ENCODE measurements at regions not wholly inside any gene's neighbourhood (a gene's known extent, or its start where the extent isn't known, plus 50 kb on each side); places are given as distances from the start of the nearest gene placed in this dataset.
"Not testable (repeated sequence)": the region's sequence is repeated elsewhere in the genome, so short reads cannot be mapped to it uniquely, and the experiment has no call there.

DNA sequence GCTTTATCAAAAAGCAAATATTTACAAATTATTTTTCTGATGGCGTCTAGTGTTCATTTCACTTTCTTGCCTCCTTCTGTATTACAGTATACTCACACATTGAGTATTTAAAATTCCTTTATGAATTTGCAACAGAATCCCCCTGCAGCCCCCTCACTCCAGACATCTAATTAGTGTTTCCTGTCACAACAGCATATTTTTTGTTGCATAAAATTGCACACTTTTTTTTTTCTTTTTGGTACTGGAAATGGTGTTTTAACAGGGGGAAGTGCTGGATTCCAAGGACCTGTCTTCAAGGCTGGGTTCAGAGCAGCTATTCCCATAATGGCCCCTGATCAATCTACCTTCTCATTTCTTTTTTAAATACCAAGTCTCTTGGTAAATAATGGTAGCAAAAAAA is 184.3 kb upstream of the HMCN1 start:
- H3K36me3 ChIP-seq (ENCODE audit: control insufficient read depth in 4 of 4, insufficient read depth in 4 of 4, low read length in 3 of 4), result no peaks in the 10 kb centered on the region
- DNase-seq, result no peak
- POLR2A ChIA-PET, result no interaction called here
- CTCF ChIA-PET, result interaction anchor here (1.3 kb wide), 1 partner anchor 12 kb away, joined by 3 read pairs; no protein-coding TSS in a partner anchor
- peaks cover 0 to 8% (median 0%) of the 10 kb centered on the region in 5 experiments for H3K9me3 ChIP-seq (ENCODE audit: control extremely low read depth in 1 of 5, control insufficient read depth in 4 of 5, insufficient read depth in 2 of 5, low read depth in 1 of 5, low read length in 4 of 5)
- no peaks in the 10 kb centered on the region for H3K27me3 ChIP-seq (replicated peaks in 2 of 5; ENCODE audit: control insufficient read depth in 4 of 5, insufficient read depth in 5 of 5, low read length in 4 of 5)
- no peak overlapping the region for H3K27ac ChIP-seq (ENCODE audit: insufficient read depth in 1 of 2, low read depth in 1 of 2, low read length in 2 of 2, poor library complexity in 1 of 2, severe bottlenecking in 2 of 2)
- H3K4me1 ChIP-seq (ENCODE audit: control extremely low read depth in 1 of 4, control insufficient read depth in 4 of 4, insufficient read depth in 4 of 4, low read length in 3 of 4), result peaks cover 0 to 6% (median 5%) of the 10 kb centered on the region in 4 experiments
- WGBS (ENCODE audit: insufficient coverage), result 100% methylated on average over 1 of the region's 1 CpG
- H3K4me3 ChIP-seq (ENCODE audit: control insufficient read depth in 1 of 7, extremely low read depth in 1 of 7, insufficient read depth in 4 of 7, low read depth in 2 of 7, low read length in 6 of 7), result no peak overlapping the region

GRCh38 chr1:185546029-185546428 is 188.2 kb upstream of the HMCN1 start:
- Histone ChIP-seq H3K4me3 (ENCODE audit: control insufficient read depth in 1 of 7, extremely low read depth in 1 of 7, insufficient read depth in 4 of 7, low read depth in 2 of 7, low read length in 6 of 7) (no peak overlapping the region), H3K4me1 (ENCODE audit: control extremely low read depth in 1 of 4, control insufficient read depth in 4 of 4, insufficient read depth in 4 of 4, low read length in 3 of 4) (peaks cover 0 to 5% (median 2%) of the 10 kb centered on the region in 4 experiments), H3K27me3 (replicated peaks in 2 of 5; ENCODE audit: control insufficient read depth in 4 of 5, insufficient read depth in 5 of 5, low read length in 4 of 5) (no peaks in the 10 kb centered on the region), H3K9me3 (ENCODE audit: control extremely low read depth in 1 of 5, control insufficient read depth in 4 of 5, insufficient read depth in 2 of 5, low read depth in 1 of 5, low read length in 4 of 5) (peaks cover 0 to 8% (median 0%) of the 10 kb centered on the region in 5 experiments), H3K27ac (ENCODE audit: insufficient read depth in 1 of 2, low read depth in 1 of 2, low read length in 2 of 2, poor library complexity in 1 of 2, severe bottlenecking in 2 of 2) (no peak overlapping the region), H3K36me3 (ENCODE audit: control insufficient read depth in 4 of 4, insufficient read depth in 4 of 4, low read length in 3 of 4) (no peaks in the 10 kb centered on the region)
- DNase-seq, result no peak
- CTCF ChIA-PET, result interaction anchor here (1.0 to 2.9 kb wide), 3 partner anchors 15 to 22 kb away, joined by 3 to 9 read pairs (median 3); no protein-coding TSS in a partner anchor
- POLR2A ChIA-PET, result no interaction called here
- 100% methylated on average over 3 of the region's 4 CpGs for WGBS (ENCODE audit: insufficient coverage)

GRCh38 chr1:185541871-185542301 is 192.3 kb upstream of the HMCN1 start:
- Histone ChIP-seq H3K9me3 (ENCODE audit: control extremely low read depth in 1 of 5, control insufficient read depth in 4 of 5, insufficient read depth in 2 of 5, low read depth in 1 of 5, low read length in 4 of 5) (peaks cover 0 to 8% (median 0%) of the 10 kb centered on the region in 5 experiments), H3K4me1 (ENCODE audit: control extremely low read depth in 1 of 4, control insufficient read depth in 4 of 4, insufficient read depth in 4 of 4, low read length in 3 of 4) (no peaks in the 10 kb centered on the region), H3K36me3 (ENCODE audit: control insufficient read depth in 4 of 4, insufficient read depth in 4 of 4, low read length in 3 of 4) (no peaks in the 10 kb centered on the region), H3K27ac (ENCODE audit: insufficient read depth in 1 of 2, low read depth in 1 of 2, low read length in 2 of 2, poor library complexity in 1 of 2, severe bottlenecking in 2 of 2) (no peak overlapping the region), H3K27me3 (replicated peaks in 2 of 5; ENCODE audit: control insufficient read depth in 4 of 5, insufficient read depth in 5 of 5, low read length in 4 of 5) (no peaks in the 10 kb centered on the region), H3K4me3 (ENCODE audit: control insufficient read depth in 1 of 7, extremely low read depth in 1 of 7, insufficient read depth in 4 of 7, low read depth in 2 of 7, low read length in 6 of 7) (no peak overlapping the region)
- no CpG with 5 or more reads among the region's 1 CpG for WGBS (ENCODE audit: insufficient coverage)
- no peak for DNase-seq
- CTCF ChIA-PET, result interaction anchor here (0.6 to 1.9 kb wide), 3 partner anchors 9 to 42 kb away, joined by 3 to 5 read pairs (median 3); no protein-coding TSS in a partner anchor
- POLR2A ChIA-PET, result interaction anchor here (0.6 kb wide), 1 partner anchor 139 kb away, joined by 3 read pairs; no protein-coding TSS in a partner anchor

- no peaks in the 10 kb centered on the region for H3K27me3 ChIP-seq (replicated peaks in 2 of 5; ENCODE audit: control insufficient read depth in 4 of 5, insufficient read depth in 5 of 5, low read length in 4 of 5)
- ChIA-PET POLR2A (no interaction called here), CTCF (no interaction called here)
- 98% methylated on average over 4 of the region's 5 CpGs for WGBS (ENCODE audit: insufficient coverage)
- H3K4me1 ChIP-seq (ENCODE audit: control extremely low read depth in 1 of 4, control insufficient read depth in 4 of 4, insufficient read depth in 4 of 4, low read length in 3 of 4), result no peaks in the 10 kb centered on the region
- no peak overlapping the region for H3K27ac ChIP-seq (ENCODE audit: insufficient read depth in 1 of 2, low read depth in 1 of 2, low read length in 2 of 2, poor library complexity in 1 of 2, severe bottlenecking in 2 of 2)
- H3K36me3 ChIP-seq (ENCODE audit: control insufficient read depth in 4 of 4, insufficient read depth in 4 of 4, low read length in 3 of 4), result no peaks in the 10 kb centered on the region
- H3K4me3 ChIP-seq (ENCODE audit: control insufficient read depth in 1 of 7, extremely low read depth in 1 of 7, insufficient read depth in 4 of 7, low read depth in 2 of 7, low read length in 6 of 7), result no peak overlapping the region
- no peak for DNase-seq
- no peaks in the 10 kb centered on the region for H3K9me3 ChIP-seq (ENCODE audit: control extremely low read depth in 1 of 5, control insufficient read depth in 4 of 5, insufficient read depth in 2 of 5, low read depth in 1 of 5, low read length in 4 of 5)
Observed at GRCh38 chr1:185540295-185540694, 193.9 kb upstream of the HMCN1 start.

DNA sequence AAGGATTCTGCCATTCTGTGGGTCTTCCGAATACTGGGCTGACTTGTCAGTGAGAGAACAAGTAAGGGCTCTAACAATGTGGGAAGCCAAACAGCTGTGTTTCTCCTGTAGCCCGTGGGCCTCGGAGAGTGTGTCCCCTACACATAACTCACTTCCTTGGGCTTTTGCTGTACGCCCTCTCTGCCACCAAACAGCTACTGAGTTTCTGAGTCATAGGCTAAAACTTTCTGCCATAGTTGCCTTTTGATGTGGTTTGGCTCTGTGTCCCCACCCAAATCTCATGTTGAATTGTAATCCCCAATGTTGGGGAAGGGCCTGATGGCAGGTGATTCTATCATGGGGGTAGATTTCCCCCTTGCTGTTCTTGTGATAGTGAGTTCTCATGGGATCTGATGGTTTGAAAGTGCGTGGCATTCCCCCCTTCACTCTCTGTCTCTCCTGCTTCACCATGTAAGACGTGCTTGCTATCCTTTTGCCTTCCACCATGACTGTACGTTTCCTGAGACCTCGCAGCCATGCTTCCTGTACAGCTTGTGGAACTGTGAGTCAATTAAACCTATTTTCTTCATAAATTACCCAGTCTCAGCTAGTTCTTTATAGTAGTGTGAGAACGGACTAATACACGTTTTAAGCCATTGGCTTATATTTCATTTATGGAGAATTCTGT is 194.8 kb upstream of the HMCN1 start:
- 97% methylated on average over 5 of the region's 10 CpGs for WGBS (ENCODE audit: insufficient coverage)
- Histone ChIP-seq H3K4me1 (ENCODE audit: control extremely low read depth in 1 of 4, control insufficient read depth in 4 of 4, insufficient read depth in 4 of 4, low read length in 3 of 4) (peaks cover 0 to 5% (median 2%) of the 10 kb centered on the region in 4 experiments), H3K27me3 (replicated peaks in 2 of 5; ENCODE audit: control insufficient read depth in 4 of 5, insufficient read depth in 5 of 5, low read length in 4 of 5) (no peaks in the 10 kb centered on the region), H3K4me3 (ENCODE audit: control insufficient read depth in 1 of 7, extremely low read depth in 1 of 7, insufficient read depth in 4 of 7, low read depth in 2 of 7, low read length in 6 of 7) (no peak overlapping the region), H3K36me3 (ENCODE audit: control insufficient read depth in 4 of 4, insufficient read depth in 4 of 4, low read length in 3 of 4) (no peaks in the 10 kb centered on the region), H3K9me3 (ENCODE audit: control extremely low read depth in 1 of 5, control insufficient read depth in 4 of 5, insufficient read depth in 2 of 5, low read depth in 1 of 5, low read length in 4 of 5) (no peaks in the 10 kb centered on the region), H3K27ac (ENCODE audit: insufficient read depth in 1 of 2, low read depth in 1 of 2, low read length in 2 of 2, poor library complexity in 1 of 2, severe bottlenecking in 2 of 2) (no peak overlapping the region)
- no peak for DNase-seq
- CTCF ChIA-PET, result no interaction called here
- POLR2A ChIA-PET, result no interaction called here

DNA sequence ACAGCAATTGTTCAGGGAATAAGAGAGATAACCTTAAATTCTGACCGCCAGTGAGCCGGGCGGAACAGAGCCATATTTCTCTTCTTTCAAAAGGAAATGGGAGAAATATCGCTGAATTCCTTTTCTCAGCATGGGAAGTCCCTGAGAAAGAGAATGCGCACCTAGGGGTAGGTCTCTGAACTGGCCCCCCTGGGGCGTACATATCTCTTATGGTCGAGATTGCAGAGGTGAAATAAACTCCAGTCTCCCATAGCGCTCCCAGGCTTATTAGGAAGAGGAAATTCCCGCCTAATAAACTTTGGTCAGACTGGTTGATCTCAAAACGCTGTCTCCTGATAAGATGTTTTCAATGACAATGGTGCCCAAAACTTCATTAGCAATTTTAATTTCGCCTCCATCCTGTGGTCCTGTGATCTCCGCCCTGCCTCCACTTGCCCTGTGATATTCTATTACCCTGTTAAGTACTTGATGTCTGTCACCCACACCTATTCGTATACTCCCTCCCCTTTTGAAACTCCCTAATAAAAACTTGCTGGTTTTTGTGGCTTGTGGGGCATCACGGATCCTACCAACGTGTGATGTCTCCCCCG is 195.8 kb upstream of the HMCN1 start:
- H3K9me3 ChIP-seq (ENCODE audit: control extremely low read depth in 1 of 5, control insufficient read depth in 4 of 5, insufficient read depth in 2 of 5, low read depth in 1 of 5, low read length in 4 of 5); H3K27ac ChIP-seq (ENCODE audit: insufficient read depth in 1 of 2, low read depth in 1 of 2, low read length in 2 of 2, poor library complexity in 1 of 2, severe bottlenecking in 2 of 2); POLR2A ChIA-PET; H3K4me3 ChIP-seq (ENCODE audit: control insufficient read depth in 1 of 7, extremely low read depth in 1 of 7, insufficient read depth in 4 of 7, low read depth in 2 of 7, low read length in 6 of 7); H3K36me3 ChIP-seq (ENCODE audit: control insufficient read depth in 4 of 4, insufficient read depth in 4 of 4, low read length in 3 of 4); DNase-seq; H3K4me1 ChIP-seq (ENCODE audit: control extremely low read depth in 1 of 4, control insufficient read depth in 4 of 4, insufficient read depth in 4 of 4, low read length in 3 of 4); H3K27me3 ChIP-seq (replicated peaks in 2 of 5; ENCODE audit: control insufficient read depth in 4 of 5, insufficient read depth in 5 of 5, low read length in 4 of 5); CTCF ChIA-PET: not testable (repeated sequence)
- 95% methylated on average over 8 of the region's 16 CpGs for WGBS (ENCODE audit: insufficient coverage)

GRCh38 chr1:185537596-185537995 is 196.6 kb upstream of the HMCN1 start:
- Histone ChIP-seq H3K27ac (ENCODE audit: insufficient read depth in 1 of 2, low read depth in 1 of 2, low read length in 2 of 2, poor library complexity in 1 of 2, severe bottlenecking in 2 of 2) (no peak overlapping the region), H3K36me3 (ENCODE audit: control insufficient read depth in 4 of 4, insufficient read depth in 4 of 4, low read length in 3 of 4) (no peaks in the 10 kb centered on the region), H3K4me1 (ENCODE audit: control extremely low read depth in 1 of 4, control insufficient read depth in 4 of 4, insufficient read depth in 4 of 4, low read length in 3 of 4) (peaks cover 0 to 5% (median 2%) of the 10 kb centered on the region in 4 experiments), H3K27me3 (replicated peaks in 2 of 5; ENCODE audit: control insufficient read depth in 4 of 5, insufficient read depth in 5 of 5, low read length in 4 of 5) (no peaks in the 10 kb centered on the region), H3K9me3 (ENCODE audit: control extremely low read depth in 1 of 5, control insufficient read depth in 4 of 5, insufficient read depth in 2 of 5, low read depth in 1 of 5, low read length in 4 of 5) (no peaks in the 10 kb centered on the region), H3K4me3 (ENCODE audit: control insufficient read depth in 1 of 7, extremely low read depth in 1 of 7, insufficient read depth in 4 of 7, low read depth in 2 of 7, low read length in 6 of 7) (no peak overlapping the region)
- ChIA-PET CTCF (no interaction called here), POLR2A (interaction anchor here (0.8 kb wide), 1 partner anchor 16 kb away, joined by 3 read pairs; no protein-coding TSS in a partner anchor)
- no peak for DNase-seq
- no CpG with 5 or more reads among the region's 2 CpGs for WGBS (ENCODE audit: insufficient coverage)
